HG03520 (cell line): ENCODE measurements at regions not wholly inside any gene's neighbourhood (a gene's known extent, or its start where the extent isn't known, plus 50 kb on each side); places are given as distances from the start of the nearest gene placed in this dataset.
"Not testable (repeated sequence)": the region's sequence is repeated elsewhere in the genome, so short reads cannot be mapped to it uniquely, and the experiment has no call there.

Experiments used
- ATAC-seq: cut with Tn5 transposase; IDR thresholded peaks from one replicate; pipeline ENCODE4 v1.9.1; 2021; ENCODE audit warnings: mild to moderate bottlenecking, moderate library complexity; ENCODE audit not compliant: unreplicated experiment

DNA sequence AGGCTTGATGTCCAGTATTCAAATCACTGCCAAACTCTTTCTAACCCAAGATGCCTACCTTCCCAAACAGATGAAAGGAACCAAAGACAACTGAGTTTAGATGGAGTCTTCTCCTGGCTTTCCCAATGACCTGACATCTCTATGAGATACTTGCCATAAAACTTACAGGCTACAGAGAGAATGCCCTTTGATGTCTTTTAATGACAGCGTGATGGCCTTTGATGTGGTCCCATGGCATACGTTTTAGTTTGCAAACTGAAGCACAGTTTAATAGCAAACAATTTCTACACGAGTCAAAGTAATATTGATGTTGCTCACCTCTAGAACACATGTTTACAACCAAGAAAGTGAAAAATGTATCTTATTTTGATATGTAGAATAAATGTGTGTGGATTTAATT lies 73.2 kb downstream of the ZIC4 start:
- ATAC-seq = no peak

DNA sequence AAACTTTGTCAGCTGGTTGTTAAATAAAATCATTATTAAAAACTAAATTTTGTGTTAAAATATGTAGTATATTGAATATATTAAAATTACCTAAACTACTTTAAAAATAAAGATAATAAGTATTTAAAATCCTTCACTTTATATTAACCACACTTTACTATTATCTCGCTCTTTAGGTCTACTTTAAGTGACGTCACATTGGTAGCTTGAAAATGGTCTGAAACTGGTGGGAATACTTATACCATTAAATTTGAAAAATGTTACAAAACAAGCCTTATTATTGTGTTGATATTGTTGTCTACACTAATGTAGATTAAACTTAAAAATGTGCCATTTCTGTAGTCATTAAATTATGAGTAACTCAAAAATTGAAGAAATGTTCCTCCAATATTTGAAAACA lies 77.6 kb downstream of the ZIC4 start:
- ATAC-seq = no peak

DNA sequence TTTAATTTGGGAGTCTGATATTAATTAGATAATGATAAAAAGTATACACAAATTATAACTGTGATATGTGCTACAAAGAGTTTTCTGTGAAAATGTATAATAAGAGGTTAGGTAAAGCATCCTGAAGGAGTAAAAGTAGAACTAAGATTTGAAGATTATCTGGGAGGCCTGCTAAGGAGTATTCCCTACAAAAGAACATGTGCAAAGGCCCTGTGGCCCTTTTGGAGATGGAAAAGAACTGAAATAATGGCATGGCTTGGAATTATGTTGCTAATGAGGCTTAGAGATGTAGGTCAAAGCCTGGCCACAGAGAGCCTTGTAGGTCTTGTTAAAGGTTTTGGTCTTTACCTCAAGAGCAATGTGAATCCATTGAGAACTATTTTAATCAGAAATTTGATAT lies 82.0 kb downstream of the ZIC4 start:
- ATAC-seq = no peak

DNA sequence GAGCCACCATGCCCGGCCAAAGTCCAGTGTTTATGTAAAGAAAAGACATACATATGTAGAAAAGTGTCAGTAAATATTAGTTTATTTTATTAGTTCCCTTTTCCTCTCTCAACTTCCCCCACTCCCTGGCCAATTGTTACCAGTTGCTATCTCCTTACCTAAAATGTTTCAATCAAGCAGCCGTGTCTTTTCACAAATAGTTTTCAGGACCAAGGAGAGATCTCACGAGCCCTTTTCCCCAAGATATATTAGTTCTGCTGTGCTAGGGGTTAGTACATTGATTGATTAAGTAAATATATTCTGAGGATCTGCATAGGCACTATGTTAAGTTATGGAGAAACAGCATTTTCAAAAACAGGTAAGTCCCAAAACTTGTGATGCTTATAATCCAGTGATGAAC lies 87.4 kb downstream of the ZIC4 start:
- no peak for ATAC-seq

DNA sequence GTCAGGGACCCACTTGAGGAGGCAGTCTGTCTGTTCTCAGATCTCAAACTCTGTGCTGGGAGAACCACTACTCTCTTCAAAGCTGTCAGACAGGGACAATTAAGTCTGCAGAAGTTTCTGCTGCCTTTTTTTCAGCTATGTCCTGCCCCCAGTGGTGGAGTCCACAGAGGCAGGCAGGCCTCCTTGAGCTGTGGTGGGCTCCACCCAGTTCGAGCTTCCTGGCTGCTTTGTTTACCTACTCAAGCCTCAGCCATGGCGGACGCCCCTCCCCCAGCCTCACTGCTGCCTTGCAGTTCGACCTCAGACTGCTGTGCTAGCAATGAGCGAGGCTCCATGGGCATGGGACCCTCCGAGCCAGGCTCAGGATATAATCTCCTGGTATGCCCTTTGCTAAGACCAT lies 89.3 kb downstream of the ZIC4 start:
- ATAC-seq = not testable (repeated sequence)

DNA sequence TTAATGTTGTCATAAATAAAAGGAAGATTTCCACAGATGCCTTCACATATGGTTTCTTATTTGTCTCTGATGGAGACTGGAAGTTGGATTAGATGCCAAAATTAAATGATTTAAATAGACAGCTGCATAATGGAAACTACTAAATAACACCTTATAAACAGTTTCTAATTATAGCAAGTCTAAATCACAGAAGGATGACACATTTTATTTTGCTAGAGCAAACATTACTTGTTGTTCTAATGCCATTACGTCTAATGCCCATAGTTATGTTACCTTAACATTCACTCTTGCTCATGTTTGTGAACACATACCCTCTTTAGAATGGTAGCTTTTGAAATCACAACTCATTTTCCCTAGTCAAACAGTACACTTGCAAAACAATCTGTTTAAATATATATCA lies 92.8 kb downstream of the ZIC4 start:
- ATAC-seq = no peak

DNA sequence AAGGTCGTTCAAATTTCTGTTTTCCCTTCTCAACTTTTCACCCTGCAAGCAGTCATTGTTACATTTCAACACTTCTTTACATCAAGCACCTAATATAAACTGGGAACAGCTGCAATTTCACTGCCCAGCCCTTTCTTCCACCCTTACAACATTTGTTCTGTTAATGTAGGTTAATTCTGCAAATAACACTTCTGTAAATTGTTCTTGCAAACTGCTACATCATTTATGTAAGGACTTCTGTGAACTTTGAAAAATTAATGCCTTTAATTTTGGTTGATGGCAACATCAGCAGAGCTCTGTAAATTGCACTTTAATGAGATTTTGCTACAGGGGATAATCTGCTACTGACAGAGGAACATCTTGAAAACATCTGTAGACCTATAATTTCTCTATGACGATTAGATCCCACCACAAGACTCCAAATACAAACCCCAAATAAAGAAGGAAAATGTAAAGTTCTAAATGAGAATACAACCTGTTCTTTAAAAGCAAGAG lies 93.5 kb downstream of the ZIC4 start:
- ATAC-seq = no peak

DNA sequence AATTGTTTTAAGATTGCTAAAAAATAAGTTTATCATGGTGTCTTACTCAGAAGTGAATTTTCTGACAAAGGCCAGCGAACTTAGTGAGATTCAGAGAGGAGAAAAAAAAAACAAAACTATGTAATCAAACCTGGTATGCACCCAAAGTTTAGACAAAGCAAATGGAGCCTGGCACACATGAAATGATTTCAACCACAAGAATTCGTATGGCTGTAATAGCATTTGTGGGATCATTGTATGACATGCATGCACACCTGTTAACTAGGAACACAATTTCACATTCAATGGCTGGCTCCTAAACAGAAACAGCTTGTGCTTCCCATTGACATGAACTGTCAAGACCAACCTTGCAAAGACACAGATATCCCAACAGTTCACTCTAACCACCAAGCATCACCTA lies 94.6 kb downstream of the ZIC4 start:
- no peak for ATAC-seq

DNA sequence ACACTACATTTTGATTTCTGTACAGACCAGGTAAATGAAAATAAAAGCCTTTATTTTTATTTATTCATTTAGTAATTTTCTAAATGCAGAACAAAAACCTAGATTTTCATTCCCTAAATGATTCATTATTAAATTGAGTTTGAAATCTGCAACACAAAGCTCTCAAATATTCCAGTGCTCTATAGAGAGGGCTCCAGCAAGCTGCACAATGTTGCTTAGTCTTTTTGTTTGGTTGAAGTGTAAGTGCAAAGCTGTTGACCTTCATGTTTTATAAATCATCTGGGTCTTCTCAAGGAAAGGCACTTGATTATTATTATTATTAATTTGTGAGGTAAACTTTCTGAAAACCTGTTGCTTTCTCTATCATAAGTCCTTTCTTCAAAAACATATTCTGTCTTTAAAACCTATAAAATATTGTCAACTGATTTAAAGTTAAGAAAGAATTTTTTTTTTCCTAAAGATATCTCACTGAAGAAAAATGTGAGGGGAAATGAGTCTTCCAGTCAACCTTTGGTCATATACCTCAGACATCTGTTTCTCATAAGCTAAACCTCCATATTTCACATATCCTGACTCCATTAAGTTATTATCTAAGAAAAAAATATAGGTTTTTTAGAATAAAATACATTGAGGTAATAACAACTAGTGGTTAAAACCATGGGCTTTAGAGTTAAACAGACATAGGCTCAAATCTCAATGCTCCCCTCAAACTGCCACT lies 100.7 kb downstream of the ZIC4 start:
- no peak for ATAC-seq

DNA sequence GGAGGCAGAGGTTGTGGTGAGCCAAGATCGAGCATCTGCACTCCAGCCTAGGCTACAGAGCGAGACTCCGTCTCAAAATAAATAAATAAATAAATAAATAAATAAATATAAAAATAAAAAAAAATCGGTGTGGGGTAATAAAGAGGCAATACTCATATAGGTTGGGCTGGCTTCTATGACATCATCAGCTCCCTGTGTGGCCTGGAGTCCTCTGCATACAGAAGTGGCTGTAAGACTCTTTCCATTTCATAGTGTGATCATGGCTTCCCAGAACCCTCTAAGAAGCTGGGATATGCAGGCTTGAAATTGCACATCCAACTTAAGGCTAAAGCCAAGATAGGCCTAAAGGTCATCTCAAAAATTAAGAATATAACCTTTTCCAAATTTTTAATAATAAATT lies 101.6 kb downstream of the ZIC4 start:
- ATAC-seq = no peak

DNA sequence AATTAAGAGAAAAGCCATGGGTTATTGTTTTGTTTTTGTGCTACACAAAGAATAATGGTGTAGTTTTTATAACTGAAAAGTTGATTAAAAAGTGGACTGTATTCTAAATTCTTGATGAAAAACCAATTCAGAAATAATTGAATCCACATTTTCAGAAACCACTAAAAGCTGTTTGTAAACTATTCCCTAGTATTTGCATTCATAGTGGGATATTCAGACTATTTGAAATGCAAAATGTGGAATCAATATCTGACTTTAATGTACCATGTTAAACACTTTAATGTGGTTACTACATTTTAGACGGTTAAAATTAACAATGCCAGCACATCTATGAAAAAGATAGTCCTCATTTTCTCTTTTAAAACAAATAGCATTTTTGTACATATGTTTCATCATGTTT lies 104.6 kb downstream of the ZIC4 start:
- no peak for ATAC-seq

DNA sequence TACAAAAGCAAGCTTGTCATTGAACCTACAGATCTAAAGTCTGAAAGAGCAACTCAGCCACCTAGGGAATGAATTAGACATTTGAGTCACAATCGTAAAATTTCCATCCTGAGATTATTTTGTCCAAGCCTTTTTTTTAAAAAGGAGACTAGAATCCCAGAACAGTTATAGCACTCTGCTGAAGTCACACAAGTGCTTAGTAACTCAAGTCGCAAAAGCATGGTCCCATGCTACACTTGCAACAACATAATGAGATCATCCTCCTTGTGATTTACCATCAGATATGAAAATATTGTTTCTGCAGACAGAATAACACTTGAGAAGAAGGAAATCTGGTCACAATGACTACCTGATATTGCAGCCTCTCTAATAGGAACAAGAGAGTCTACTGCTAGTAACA lies 106.7 kb downstream of the ZIC4 start:
- no peak for ATAC-seq

DNA sequence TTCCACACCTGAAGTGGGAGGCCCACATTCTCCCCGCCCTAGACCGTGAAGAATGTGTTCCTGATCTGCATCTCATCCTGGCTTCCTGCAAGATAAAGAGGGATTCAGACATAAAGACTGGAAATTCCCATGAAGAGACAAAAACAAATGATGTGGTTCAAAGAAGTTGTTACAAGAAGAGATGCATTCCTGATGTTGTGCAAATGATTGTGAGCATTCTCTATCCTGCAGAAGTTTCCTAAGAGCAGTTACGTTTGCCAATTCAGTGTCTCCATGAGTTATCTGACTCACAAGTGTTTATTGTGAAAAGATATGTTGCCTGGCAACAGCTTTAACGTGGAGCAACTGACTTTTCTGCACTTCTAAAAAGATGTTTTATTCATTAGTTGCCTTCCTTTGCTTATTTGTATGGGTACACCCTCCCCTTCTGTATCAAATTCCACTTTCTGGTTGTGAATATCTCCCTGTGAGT lies 107.8 kb downstream of the ZIC4 start:
- no peak for ATAC-seq

DNA sequence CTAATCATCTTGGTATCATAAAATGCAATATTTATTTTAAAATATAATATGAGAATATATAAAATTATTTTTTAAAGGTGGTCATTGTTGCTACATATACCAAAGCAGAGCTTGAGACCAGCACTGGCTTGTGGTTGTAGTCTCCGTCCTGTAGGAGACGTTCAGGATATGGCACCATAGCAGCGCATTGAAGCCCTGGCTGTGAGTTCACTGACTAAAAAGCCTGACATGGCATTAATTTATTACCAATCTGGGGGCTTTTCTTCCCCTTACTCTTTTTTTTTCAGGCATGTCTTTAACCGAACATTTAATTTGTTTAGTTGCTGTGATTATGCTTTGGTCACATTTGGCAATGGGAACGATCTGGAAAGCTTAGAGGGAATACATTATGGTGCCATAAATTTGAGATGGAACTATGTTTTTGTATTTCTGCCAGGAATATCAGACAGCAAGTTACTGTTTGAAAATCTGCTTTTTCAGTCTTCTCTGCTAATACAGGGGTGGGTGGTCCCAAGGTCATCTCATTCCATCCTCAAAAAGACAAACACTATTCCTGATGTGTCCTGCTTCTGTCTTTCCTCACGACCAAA lies 108.5 kb downstream of the ZIC4 start:
- ATAC-seq = no peak

DNA sequence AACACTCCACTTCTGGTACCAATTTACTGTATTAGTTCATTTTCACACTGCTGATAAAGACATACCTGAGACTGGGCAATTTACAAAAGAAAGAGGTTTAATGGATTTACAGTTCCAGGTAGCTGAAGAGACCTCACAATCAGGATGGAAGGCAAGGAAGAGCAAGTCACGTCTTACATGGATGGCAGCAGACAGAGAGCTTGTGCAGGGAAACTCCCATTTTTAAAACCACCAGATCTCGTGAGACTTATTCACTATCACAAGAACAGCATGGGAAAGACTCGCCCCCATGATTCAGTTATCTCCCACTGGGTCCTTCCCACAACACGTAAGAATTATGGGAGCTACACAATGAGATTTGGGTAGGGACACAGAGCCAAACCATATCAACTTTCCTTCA lies 119.0 kb downstream of the ZIC4 start:
- not testable (repeated sequence) for ATAC-seq

DNA sequence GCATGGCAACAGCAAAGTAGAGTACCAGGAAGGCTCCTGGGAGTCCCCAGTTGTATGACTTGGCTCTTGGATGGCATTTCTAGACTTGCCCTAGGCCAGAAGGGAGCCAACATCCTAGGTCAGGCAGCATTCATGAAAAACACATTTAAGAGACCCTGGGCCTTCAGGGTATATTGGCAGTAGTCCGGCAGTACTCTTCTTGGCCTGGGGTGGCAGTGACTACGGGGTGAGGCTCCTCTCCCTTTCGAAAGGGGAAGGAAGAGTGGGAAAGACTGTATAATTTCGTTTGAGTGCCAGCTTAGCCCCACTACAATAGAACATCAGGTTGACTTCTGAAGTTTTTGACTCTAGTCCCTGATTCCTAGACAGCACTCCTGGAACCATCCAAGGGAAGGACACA lies 136.4 kb downstream of the ZIC4 start:
- no peak for ATAC-seq

DNA sequence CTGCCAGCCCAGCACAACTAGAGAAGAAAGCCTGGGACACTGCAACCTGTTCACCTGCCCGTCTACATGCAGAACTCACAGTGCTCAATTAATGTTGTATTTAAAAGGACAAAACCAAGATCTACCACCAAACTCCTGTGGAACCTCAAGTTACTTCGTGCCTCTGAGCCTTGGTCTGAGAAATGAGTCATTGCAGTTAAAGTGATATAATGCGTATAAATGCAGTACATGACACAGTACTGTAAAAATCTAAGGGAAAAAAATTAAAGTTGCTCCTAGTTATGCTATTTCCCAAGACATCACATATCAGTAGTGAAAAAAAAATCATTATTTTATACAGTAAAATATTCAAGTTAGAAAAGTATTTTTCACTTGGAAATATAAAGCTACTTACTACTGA lies 138.9 kb downstream of the ZIC4 start:
- ATAC-seq = no peak

DNA sequence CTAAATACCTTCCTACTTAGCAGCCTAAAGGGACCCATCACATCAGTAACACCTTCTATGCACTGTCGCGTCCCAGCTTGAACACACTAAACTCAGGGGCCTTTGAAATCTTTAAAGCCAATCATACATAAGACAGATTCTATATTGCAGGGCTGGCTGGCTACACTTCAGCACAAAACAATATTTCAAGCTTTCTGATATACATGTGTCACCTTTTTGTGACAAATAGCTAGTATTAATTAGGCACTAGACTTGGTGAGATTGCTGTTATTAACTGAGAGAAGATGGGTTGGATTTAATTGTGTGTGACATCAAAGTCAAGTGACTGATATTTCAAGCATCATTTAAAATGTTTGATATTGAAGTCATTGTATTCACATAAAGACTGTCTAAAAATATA lies 148.4 kb downstream of the ZIC4 start:
- ATAC-seq = no peak

DNA sequence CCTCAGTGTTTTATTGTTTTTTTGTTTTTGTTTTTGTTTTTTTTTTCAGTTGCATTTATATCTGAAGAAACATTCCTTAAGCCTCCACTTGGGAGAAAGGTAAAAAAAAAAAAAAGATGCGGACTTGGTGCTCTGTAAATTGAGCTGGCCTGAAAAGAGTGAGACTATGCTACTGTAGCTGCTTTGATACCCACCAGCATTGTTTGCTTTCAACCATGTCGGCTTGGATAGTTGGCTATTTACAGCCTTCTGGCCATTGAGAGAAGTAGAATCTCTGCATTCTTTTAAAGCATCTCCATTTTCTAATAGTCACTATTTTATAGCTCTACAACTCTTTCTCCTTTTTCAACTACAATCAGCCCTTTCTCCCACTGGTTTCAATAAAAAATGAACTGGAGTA lies 149.6 kb downstream of the ZIC4 start:
- no peak for ATAC-seq

DNA sequence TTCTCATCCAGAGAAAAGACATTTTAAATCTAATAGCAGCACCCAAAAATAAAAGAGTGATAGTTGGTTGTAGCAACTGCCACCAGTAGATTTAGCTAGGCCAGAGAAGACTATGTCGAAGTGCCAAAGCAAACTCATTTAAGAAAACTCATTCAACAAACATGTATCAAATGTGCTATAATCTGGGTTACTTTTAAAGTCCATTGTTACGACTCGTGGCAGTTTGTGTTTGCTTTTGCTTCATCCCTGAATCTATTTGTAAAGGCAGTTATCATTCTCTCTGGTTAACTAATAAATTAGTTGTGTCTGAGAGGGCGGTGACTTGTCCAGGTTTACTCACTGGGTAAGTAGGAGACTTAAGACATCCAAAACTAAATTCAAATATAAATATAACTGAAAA lies 159.4 kb downstream of the ZIC4 start:
- no peak for ATAC-seq

DNA sequence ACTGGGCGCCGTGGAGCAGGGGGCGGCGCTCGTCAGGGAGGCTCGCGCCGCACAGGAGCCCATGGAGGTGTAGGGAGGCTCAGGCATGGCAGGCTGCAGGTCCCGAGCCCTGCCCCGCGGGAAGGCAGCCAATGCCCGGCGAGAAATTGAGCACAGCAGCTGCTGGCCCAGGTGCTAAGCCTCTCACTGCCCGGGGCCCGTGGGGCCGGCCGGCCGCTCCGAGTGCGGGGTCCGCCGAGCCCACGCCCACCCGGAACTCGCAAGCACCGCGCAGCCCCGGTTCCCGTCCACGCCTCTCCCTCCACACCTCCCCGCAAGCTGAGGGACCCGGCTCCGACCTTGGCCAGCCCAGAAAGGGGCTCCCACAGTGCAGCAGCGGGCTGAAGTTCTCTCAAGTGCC lies 160.7 kb downstream of the ZIC4 start:
- ATAC-seq = not testable (repeated sequence)

DNA sequence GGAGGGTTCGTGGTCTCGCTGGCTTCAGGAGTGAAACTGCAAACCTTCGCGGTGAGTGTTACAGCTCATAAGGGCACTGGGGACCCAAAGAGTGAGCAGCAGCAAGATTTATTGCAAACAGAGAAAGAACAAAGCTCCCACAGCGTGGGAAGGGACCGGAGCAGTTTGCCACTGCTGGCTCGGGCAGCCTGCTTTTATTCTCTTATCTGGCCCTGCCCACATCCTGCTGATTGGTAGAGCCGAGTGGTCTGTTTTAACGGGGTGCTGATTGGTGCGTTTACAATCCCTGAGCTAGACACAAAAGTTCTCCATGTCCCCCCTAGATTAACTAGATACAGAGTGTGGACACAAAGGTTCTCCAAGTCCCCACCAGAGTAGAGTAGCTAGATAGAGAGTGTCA lies 161.3 kb downstream of the ZIC4 start:
- not testable (repeated sequence) for ATAC-seq

DNA sequence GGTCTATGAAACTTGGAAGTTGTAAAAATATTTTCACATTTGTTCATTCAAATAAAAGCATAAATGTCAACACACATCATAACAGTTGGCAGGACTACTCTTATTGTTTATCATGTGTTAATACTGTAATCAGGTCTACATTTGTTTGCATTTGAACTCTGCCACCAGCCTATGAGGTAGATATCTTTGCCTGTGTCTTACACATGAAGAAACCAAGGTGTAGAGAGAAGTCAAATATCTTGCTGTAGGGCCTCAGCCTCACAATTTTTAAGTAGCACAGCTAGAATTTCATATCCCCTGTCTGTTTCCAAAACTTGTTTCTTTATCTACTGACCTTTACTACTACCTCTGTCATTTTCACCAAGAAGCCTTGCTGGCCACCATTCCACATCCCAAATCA lies 161.9 kb downstream of the ZIC4 start:
- ATAC-seq = no peak
